Mesenchymal stem cell (in vitro differentiated cells and primary cell): ENCODE measurements at regions not wholly inside any gene's neighbourhood (a gene's known extent, or its start where the extent isn't known, plus 50 kb on each side); places are given as distances from the start of the nearest gene placed in this dataset.
"Not testable (repeated sequence)": the region's sequence is repeated elsewhere in the genome, so short reads cannot be mapped to it uniquely, and the experiment has no call there.

Experiments used
- DNase-seq: peaks from one replicate; pipeline ENCODE4 v3.0.0-alpha.2; 2013
- H2AFZ ChIP-seq: one replicate; pipeline ENCODE4 v1.6.1; 2013; ENCODE audit warnings: low read depth, mild to moderate bottlenecking, control low read depth, inconsistent platforms, low read length, moderate library complexity
- H2AK5ac ChIP-seq: 2 replicates; pipeline ENCODE4 v1.6.1; 2013; ENCODE audit warnings: low read length, moderate library complexity, mild to moderate bottlenecking, inconsistent platforms; ENCODE audit not compliant: severe bottlenecking
- H2BK120ac ChIP-seq: one replicate; pipeline ENCODE4 v1.6.1; 2013; ENCODE audit warnings: low read depth, mild to moderate bottlenecking, inconsistent platforms, low read length, moderate library complexity
- H2BK12ac ChIP-seq, 2 experiments: one replicate each; pipeline ENCODE4 v1.6.1; 2013; ENCODE audit warnings: inconsistent platforms in 2 of 2, low read length in 2 of 2, mild to moderate bottlenecking in 2 of 2, moderate library complexity in 2 of 2, control low read depth in 1 of 2
- H2BK15ac ChIP-seq: one replicate; pipeline ENCODE4 v1.6.1; 2013; ENCODE audit warnings: mild to moderate bottlenecking, low read depth, inconsistent platforms; ENCODE audit not compliant: poor library complexity, severe bottlenecking
- H2BK5ac ChIP-seq: 2 replicates; pipeline ENCODE4 v1.6.1; 2013; ENCODE audit warnings: low read depth, mild to moderate bottlenecking, low read length, control low read depth, inconsistent platforms; ENCODE audit not compliant: poor library complexity, severe bottlenecking
- H3K14ac ChIP-seq, 2 experiments: one replicate each; pipeline ENCODE4 v1.6.1; 2013; ENCODE audit warnings: inconsistent platforms in 2 of 2, low read length in 2 of 2, control low read depth in 1 of 2, mild to moderate bottlenecking in 1 of 2, moderate library complexity in 1 of 2
- H3K18ac ChIP-seq, 2 experiments: one replicate each; pipeline ENCODE4 v1.6.1; 2013; ENCODE audit warnings: inconsistent platforms in 2 of 2, low read length in 2 of 2, control low read depth in 1 of 2, low read depth in 1 of 2, mild to moderate bottlenecking in 1 of 2
- H3K23ac ChIP-seq, 2 experiments: one replicate each; pipeline ENCODE4 v1.6.1; 2013; ENCODE audit warnings: inconsistent platforms in 2 of 2, low read length in 2 of 2, mild to moderate bottlenecking in 2 of 2, moderate library complexity in 2 of 2, control low read depth in 1 of 2
- H3K27ac ChIP-seq: 2 replicates; pipeline ENCODE4 v1.5.1; 2013; ENCODE audit warnings: mild to moderate bottlenecking, moderate library complexity, low read length, control low read depth, inconsistent platforms; ENCODE audit not compliant: poor library complexity, severe bottlenecking
- H3K27me3 ChIP-seq, 2 experiments: 2 replicates each; pipeline versions ENCODE4 v1.6.1 to v1.7.0; 2013; ENCODE audit warnings: low read length in 2 of 2, mild to moderate bottlenecking in 2 of 2, moderate library complexity in 2 of 2, control low read depth in 1 of 2, inconsistent platforms in 1 of 2; ENCODE audit not compliant: control insufficient read depth in 1 of 2, insufficient read depth in 1 of 2
- H3K36me3 ChIP-seq, 2 experiments: 2 replicates each; pipeline versions ENCODE4 v1.6.1 to v1.7.0; 2013; ENCODE audit warnings: low read length in 2 of 2, control low read depth in 1 of 2, inconsistent platforms in 1 of 2, low read depth in 1 of 2, mild to moderate bottlenecking in 1 of 2; ENCODE audit not compliant: insufficient read depth in 2 of 2, control insufficient read depth in 1 of 2
- H3K4ac ChIP-seq, 2 experiments: one replicate each; pipeline ENCODE4 v1.6.1; 2013; ENCODE audit warnings: inconsistent platforms in 2 of 2, low read length in 2 of 2, mild to moderate bottlenecking in 2 of 2, moderate library complexity in 2 of 2, control low read depth in 1 of 2, low read depth in 1 of 2
- H3K4me1 ChIP-seq: 2 replicates; pipeline ENCODE4 v1.6.1; 2013; ENCODE audit warnings: low read depth, low read length, control low read depth; ENCODE audit not compliant: control insufficient read depth, insufficient read depth
- H3K4me2 ChIP-seq: 2 replicates; pipeline ENCODE4 v1.6.1; 2013; ENCODE audit warnings: low read length, mild to moderate bottlenecking, inconsistent platforms; ENCODE audit not compliant: poor library complexity, severe bottlenecking
- H3K4me3 ChIP-seq, 2 experiments: 2 replicates each; pipeline versions ENCODE4 v1.5.1 to v1.7.0; 2013; ENCODE audit warnings: low read length in 2 of 2, mild to moderate bottlenecking in 2 of 2, control low read depth in 1 of 2, low read depth in 1 of 2; ENCODE audit not compliant: insufficient read depth in 1 of 2
- H3K79me1 ChIP-seq: replicated peaks from 2 replicates; pipeline ENCODE4 v1.6.1; 2013; ENCODE audit warnings: mild to moderate bottlenecking, control low read depth, low read length, inconsistent platforms; ENCODE audit not compliant: poor library complexity, severe bottlenecking
- H3K9ac ChIP-seq: 2 replicates; pipeline ENCODE4 v1.7.0; 2013; ENCODE audit warnings: mild to moderate bottlenecking, low read length, moderate library complexity
- H3K9me3 ChIP-seq: 2 replicates; pipeline ENCODE4 v1.7.0; 2013; ENCODE audit warnings: mild to moderate bottlenecking, low read length; ENCODE audit not compliant: control insufficient read depth
- H4K8ac ChIP-seq: one replicate; pipeline ENCODE4 v1.6.1; 2013; ENCODE audit warnings: inconsistent platforms, mild to moderate bottlenecking, low read length, moderate library complexity
- H4K91ac ChIP-seq: one replicate; pipeline ENCODE4 v1.6.1; 2013; ENCODE audit warnings: mild to moderate bottlenecking, low read length, inconsistent platforms
- WGBS: methylation state at CpG from one replicate; pipeline ENCODE4 v1.1.7; 2013; ENCODE audit warnings: mixed read lengths; 5-methylcytosine and 5-hydroxymethylcytosine counted together

GRCh38 chr12:111117017-111117416, 196.6 kb upstream of the MYL2 start:
- 56% methylated on average over 1 of the region's 1 CpG for WGBS
- Histone ChIP-seq H2AK5ac (no peak overlapping the region), H3K4me2 (no peak overlapping the region), H2BK15ac (no peak overlapping the region), H3K27ac (no peak overlapping the region), H3K4me1 (no peaks in the 10 kb centered on the region), H4K91ac (no peak overlapping the region), H3K9ac (no peak overlapping the region), H2AFZ (no peak overlapping the region), H3K9me3 (no peaks in the 10 kb centered on the region), H3K23ac (no peak overlapping the region), H3K27me3 (peaks cover 9 to 20% of the 10 kb centered on the region in 2 experiments), H3K79me1 (no peaks in the 10 kb centered on the region), H3K18ac (no peak overlapping the region), H2BK12ac (no peak overlapping the region), H3K4ac (no peak overlapping the region), H3K14ac (no peak overlapping the region), H3K4me3 (no peak overlapping the region), H2BK5ac (no peak overlapping the region), H4K8ac (no peak overlapping the region), H2BK120ac (no peak overlapping the region), H3K36me3 (no peaks in the 10 kb centered on the region)
- DNase-seq, result no peak

DNA sequence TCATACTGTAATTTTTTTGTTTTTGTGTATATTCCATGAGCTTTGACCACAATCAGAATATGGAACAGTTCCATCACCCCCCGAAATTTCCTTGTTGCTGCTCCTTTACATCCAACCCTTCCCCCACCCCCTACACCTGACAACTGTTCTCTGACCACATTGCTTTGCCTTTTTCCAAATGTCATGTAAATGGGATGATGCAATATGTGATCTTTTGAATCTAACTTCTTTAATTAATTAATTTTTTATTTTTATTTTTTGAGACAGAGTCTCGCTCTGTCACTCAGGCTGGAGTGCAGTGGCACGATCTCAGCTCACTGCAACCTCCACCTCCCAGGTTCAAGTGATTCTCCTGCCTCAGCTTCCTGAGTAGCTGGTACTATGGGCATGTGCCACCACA, 192.9 kb upstream of the MYL2 start:
- H2BK120ac ChIP-seq, H3K18ac ChIP-seq, H2BK12ac ChIP-seq, H3K9ac ChIP-seq, H4K8ac ChIP-seq, H2BK15ac ChIP-seq, H3K4me2 ChIP-seq, H3K23ac ChIP-seq, H2BK5ac ChIP-seq, H3K4me1 ChIP-seq, DNase-seq, H2AFZ ChIP-seq, H3K36me3 ChIP-seq, H3K4me3 ChIP-seq, H3K79me1 ChIP-seq, H2AK5ac ChIP-seq, H3K4ac ChIP-seq, H3K14ac ChIP-seq, H3K27me3 ChIP-seq, H3K27ac ChIP-seq, H3K9me3 ChIP-seq, H4K91ac ChIP-seq: not testable (repeated sequence)
- 79% methylated on average over 2 of the region's 3 CpGs for WGBS

GRCh38 chr12:111112311-111113098, 192.1 kb upstream of the MYL2 start:
- H3K4me3 ChIP-seq, result no peak overlapping the region

GRCh38 chr12:111111681-111112080, 191.3 kb upstream of the MYL2 start:
- H3K4me3 ChIP-seq, result no peak overlapping the region
- no peak overlapping the region for H3K4me2 ChIP-seq
- no peak overlapping the region for H3K4ac ChIP-seq
- H2BK5ac ChIP-seq, result no peak overlapping the region
- no peaks in the 10 kb centered on the region for H3K79me1 ChIP-seq
- no peak overlapping the region for H2AK5ac ChIP-seq
- no peak overlapping the region for H2AFZ ChIP-seq
- peaks cover 0 to 8% of the 10 kb centered on the region in 2 experiments for H3K27me3 ChIP-seq
- WGBS, result 58% methylated on average over 4 of the region's 4 CpGs
- no peak overlapping the region for H3K27ac ChIP-seq
- no peaks in the 10 kb centered on the region for H3K36me3 ChIP-seq
- no peak overlapping the region for H3K18ac ChIP-seq
- H3K4me1 ChIP-seq, result no peaks in the 10 kb centered on the region
- H2BK12ac ChIP-seq, result no peak overlapping the region
- H3K9ac ChIP-seq, result no peak overlapping the region
- H3K9me3 ChIP-seq, result no peaks in the 10 kb centered on the region
- H4K91ac ChIP-seq, result no peak overlapping the region
- H4K8ac ChIP-seq, result no peak overlapping the region
- no peak for DNase-seq
- H2BK120ac ChIP-seq, result no peak overlapping the region
- no peak overlapping the region for H3K14ac ChIP-seq
- H3K23ac ChIP-seq, result no peak overlapping the region
- no peak overlapping the region for H2BK15ac ChIP-seq

More at GRCh38 chr12:111112311-111113098, 192.1 kb upstream of the MYL2 start:
- no peak for DNase-seq
- no peaks in the 10 kb centered on the region for H3K36me3 ChIP-seq
- no peak overlapping the region for H3K4me2 ChIP-seq
- H3K23ac ChIP-seq, result no peak overlapping the region
- peaks cover 6 to 8% of the 10 kb centered on the region in 2 experiments for H3K27me3 ChIP-seq
- H2BK15ac ChIP-seq, result no peak overlapping the region
- 87% methylated on average over 12 of the region's 14 CpGs for WGBS
- H2AFZ ChIP-seq, result no peak overlapping the region
- H3K14ac ChIP-seq, result no peak overlapping the region
- no peak overlapping the region for H3K4ac ChIP-seq
- no peak overlapping the region for H3K9ac ChIP-seq
- H3K79me1 ChIP-seq, result no peaks in the 10 kb centered on the region
- H4K91ac ChIP-seq, result no peak overlapping the region
- H2BK12ac ChIP-seq, result no peak overlapping the region
- no peak overlapping the region for H4K8ac ChIP-seq
- H2BK120ac ChIP-seq, result no peak overlapping the region
- H3K27ac ChIP-seq, result no peak overlapping the region
- H3K9me3 ChIP-seq, result no peaks in the 10 kb centered on the region
- H2BK5ac ChIP-seq, result no peak overlapping the region
- no peaks in the 10 kb centered on the region for H3K4me1 ChIP-seq
- H3K18ac ChIP-seq, result no peak overlapping the region
- H2AK5ac ChIP-seq, result no peak overlapping the region
